Stimulated activated CD4-positive, alpha-beta T cell treated with anti-CD3 and anti-CD28 coated beads, Interleukin-4, amount 100 ng/mL, for 48 hours (primary cell): ENCODE measurements at regions not wholly inside any gene's neighbourhood (a gene's known extent, or its start where the extent isn't known, plus 50 kb on each side); places are given as distances from the start of the nearest gene placed in this dataset.
"Not testable (repeated sequence)": the region's sequence is repeated elsewhere in the genome, so short reads cannot be mapped to it uniquely, and the experiment has no call there.

Source experiments
- DNase-seq, 2 donors: peaks; one replicate each; pipeline ENCODE4 v3.0.0-alpha.2; 2020; ENCODE audit warnings: low read depth in 2 of 2

DNA sequence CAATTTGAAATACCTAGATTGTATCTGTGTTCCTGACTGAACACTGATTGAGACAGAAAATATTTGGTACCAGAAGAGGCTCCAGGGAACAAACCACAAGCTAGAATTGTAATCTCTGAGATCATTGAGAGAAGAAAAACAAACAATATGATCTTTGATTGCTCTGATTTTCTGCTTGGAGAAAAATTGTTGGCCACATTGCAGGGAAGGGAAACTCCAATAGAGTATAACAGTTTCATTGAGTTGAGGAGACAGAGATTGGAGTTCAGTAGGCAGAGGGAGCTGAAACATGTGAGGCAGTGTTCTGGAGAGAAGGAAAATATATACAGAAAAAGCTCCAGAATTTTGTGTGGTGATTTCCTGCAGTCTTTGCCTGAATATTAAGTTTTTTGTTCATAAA, 158.2 kb downstream of the C4orf33 start:
- DNase-seq: no peak

- DNase-seq: no peak
Measured at GRCh38 chr4:129254526-129254925, 158.6 kb downstream of the C4orf33 start.

DNA sequence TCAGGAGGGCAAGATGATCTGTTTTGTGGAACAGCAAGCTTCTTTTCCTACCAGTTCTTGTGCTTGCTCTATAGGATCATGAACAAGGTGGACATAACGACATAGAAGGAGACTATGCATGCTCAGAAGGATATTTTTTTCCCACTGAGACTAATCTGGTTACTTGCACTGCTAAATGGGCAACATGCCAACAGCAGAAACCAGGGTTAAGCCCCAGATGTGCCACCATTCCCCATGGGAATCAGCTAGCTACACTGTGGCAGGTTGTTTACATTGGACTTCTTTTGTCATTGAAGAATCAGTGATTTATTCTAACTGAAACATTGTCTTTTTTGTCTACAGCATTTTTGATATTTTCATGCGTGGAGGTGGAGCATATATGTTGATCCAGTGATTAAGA, 165.6 kb downstream of the C4orf33 start:
- no peak for DNase-seq

DNA sequence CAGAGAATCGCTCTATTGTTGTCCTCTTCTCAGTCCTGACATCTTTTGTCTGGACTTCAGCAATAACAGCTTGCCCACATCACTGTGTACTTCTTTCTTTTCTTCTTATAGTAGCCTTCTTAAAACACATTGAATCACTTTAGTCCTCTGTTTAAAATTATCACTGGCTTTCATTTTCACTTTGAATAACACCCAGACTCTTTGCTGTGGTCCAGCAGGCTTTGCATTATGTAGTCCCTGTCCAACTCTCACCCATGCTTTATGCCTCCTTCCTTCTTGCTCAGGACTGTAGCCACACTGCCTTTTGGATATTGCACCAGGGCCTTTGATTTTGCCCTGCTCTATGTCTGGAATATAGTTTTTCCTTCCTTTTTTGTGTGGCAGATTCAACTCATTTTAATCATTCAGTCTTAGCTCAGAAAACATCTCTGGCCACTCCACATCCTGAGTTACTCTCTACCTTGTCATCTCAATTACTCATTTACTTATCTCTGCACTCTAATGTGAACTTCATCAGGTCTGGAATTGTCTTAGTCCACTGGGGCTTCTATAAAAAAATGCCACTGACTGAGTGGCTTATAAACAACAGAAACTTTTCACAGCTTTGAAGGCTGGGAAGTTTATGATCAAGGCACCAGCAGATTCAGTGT, 168.2 kb downstream of the C4orf33 start:
- no peak for DNase-seq

GRCh38 chr4:129278868-129279267, 182.9 kb downstream of the C4orf33 start:
- no peak for DNase-seq

DNA sequence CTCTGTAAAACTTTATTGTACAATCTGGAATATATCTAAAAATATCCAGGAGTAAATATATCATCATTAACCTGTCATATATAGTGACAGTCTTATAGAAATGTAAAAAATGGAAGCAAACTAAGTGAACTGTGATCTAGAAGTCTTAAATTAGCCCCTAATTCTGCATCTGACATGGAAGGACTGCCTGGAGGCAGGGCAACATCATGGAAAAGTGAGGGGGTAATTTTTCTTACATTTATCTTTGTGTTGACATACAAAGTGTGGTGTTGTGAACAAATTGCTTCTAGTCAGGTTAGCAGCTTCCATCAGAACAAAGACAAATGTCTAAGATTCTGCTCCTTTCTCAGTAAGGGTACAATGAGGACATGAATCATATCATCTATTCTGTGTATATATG, 186.3 kb downstream of the C4orf33 start:
- DNase-seq: no peak

GRCh38 chr4:129292194-129292593, 196.2 kb downstream of the C4orf33 start:
- not testable (repeated sequence) for DNase-seq

GRCh38 chr4:129314781-129315180, 218.8 kb downstream of the C4orf33 start:
- DNase-seq: no peak

DNA sequence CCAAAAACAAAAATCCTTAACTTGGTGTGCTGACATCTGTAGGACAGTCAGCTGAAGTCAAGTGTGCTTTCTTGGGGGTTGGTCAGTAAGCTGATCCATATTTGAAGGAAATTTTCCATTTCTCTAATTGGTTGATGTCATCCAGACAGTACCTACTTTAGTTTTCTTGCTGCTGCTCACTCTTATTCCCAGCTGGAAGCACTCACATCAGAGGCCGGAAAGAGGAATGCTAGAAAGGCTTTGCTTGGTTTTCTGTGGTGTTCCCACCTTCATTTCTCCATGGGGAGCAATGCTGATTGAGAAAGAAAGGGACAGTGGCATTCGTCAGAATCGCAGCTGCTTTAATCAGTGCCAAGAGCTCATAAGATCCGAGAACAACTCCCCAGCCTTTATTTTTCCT, 227.0 kb downstream of the C4orf33 start:
- DNase-seq: no peak

GRCh38 chr4:129323658-129324057, 227.7 kb downstream of the C4orf33 start:
- no peak for DNase-seq

- no peak for DNase-seq
Measured at GRCh38 chr4:129326571-129327460, 230.9 kb downstream of the C4orf33 start.

- DNase-seq: no peak
Measured at GRCh38 chr4:129327637-129328036, 231.7 kb downstream of the C4orf33 start.

DNA sequence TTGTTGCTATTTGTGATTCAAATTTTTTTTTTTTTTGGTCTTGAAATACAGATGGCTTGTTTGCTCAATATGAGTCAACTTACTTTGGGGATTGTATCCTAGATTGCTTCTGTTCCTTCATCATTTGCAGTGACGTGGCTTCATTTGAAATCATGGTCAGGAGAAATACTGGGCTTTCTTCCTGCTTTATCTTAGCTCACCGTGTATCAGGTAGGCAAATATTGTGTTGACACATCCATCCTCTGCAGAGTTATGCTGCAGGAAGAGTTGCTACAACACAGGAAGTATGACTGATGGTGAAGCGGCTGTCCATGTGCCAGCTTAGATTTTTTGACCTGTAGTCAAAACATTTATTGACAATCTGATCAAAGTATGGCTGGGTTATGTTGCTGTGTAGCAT, 232.2 kb downstream of the C4orf33 start:
- no peak for DNase-seq

DNA sequence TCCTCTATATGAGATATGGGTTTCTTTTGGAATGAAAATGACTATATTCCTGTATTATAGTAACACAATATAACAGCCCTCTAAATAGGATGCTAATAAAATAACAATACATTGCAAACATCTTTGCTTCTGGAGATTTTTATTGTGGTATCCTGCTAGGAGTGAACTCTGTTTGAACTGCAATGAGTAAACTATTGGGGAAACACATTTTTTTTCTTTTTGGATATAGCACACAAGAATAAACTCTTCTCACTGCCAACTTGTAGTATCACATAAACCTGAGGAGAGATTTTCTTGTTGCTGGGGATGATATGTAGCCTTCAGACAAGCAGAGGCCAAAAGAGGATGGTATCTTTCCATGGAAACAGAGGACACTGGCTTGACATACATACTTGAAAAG, 238.2 kb downstream of the C4orf33 start:
- no peak for DNase-seq

DNA sequence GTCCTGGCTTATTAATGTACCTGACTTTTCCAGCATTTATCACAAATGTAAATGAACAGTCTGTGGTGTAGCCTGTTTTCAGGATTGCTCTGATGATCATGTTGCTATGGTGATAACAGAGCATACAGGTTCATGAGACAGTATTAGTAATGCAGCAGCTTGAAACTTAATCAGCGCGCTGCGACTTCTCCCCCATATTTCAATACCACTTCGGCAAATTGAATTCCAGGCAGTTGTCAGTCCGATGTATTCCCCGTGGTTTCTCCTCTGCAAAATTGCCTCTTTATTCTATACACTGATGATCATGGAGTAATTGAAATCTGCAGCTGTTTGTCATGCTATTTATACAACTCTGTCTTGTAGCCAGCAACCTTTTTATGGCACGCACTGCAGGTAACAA, 239.3 kb downstream of the C4orf33 start:
- DNase-seq: no peak

GRCh38 chr4:129335818-129336217, 239.9 kb downstream of the C4orf33 start:
- no peak for DNase-seq

GRCh38 chr4:129336457-129337227, 240.7 kb downstream of the C4orf33 start:
- no peak for DNase-seq

DNA sequence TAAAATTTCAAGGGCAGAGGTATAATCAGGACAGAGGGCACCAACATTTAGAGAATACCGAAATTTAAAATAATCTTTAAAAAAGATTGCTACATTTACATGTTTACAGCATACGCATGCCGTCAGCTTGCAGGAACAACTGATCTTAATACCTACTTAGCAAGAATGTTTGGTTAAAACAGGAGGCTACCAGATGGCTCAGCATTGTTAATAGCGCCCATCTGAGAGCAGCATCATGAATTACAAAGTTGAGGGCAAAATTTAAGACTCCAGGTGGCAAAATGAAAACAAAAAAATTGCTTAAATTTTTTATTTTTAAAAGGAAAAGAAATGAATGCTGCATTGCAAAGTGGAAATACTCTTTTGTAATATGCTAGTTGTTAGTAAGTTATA, 241.3 kb downstream of the C4orf33 start:
- no peak for DNase-seq

DNA sequence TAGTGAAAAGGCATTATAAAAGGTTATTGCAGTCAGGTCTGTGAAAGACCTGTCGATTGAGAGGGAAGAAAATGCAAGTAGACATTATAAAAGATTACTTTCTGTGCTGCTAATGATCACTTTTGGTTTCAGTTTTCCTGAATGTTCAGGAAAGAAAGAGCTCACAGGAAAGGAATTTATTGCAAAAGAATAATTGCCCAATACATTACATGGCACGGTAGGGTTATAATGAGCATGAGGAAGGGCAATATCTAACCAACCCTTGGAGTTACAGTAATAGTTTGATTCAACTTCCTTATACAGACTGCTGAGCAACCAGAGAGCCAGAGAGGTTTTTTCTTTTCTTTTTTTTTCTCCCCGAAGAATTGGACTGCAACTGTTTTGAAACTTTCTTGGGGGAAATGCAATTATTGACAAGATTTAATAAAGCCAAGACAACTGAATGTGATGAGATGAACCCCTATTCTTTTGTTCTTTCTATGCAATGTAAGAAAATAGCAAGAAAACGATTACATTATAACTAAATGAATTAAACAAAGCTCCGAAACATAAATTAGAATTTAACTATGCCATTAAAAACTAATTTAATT, 247.0 kb downstream of the C4orf33 start:
- DNase-seq: no peak

DNA sequence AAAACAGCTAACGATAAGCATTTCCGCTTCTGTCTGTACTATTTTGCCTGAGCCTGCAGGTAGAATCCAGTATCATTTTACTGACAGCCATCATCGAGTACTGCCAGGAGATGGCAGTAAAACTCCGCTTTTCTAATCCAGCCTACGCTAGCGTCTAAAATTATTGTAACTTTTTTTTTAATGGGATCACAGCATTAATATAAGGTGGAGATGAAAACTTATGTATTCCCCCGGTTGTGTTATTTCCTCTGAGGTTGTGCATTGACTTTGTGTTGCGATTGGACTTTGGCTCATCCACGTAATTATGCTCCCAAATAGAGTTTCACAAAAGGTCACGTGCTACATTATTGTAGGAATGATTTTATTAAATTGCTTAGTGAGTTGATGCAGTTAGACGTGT, 248.1 kb downstream of the C4orf33 start:
- no peak for DNase-seq

DNA sequence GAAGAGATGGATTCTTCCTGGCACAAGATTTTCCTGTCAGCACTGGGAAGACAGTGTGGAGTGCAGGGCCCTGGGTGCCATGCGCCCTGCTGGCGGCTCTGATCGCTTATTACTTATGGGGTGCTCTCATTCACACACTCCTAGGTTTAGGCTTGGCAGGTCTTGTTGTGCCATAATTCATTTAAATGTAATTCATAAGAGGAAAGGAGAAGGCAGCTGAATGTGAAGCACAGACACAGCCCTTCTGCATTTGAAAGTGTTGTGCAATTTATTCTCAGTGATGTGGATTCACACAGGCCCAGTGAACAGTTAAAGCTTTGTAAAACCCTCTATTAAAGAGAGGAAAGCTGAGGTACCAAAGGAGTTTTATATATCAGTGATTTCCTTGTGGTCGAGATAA, 249.7 kb downstream of the C4orf33 start:
- DNase-seq: no peak

DNA sequence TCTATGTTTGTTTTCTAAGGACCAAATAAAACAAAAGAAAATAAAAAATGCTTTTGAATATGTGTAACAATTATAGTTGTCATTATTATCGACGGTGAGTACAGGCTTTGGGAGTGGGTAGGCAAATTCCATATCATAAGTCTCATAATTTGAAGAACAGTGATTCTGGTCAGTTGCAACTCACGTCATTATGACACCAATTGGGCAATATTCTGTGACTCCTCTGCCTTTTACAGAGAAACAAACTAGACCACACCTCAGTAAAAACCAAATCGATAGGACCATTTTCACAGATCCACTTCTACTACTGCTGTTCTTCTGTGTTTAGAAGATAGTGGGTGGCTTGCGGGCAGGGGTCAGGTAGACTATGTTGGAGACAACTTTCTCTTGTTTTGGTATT, 250.1 kb downstream of the C4orf33 start:
- DNase-seq: no peak
